NCI-H2196 treated with DMSO at 0.1 percent for 48 hours (cell line): ENCODE measurements at regions not wholly inside any gene's neighbourhood (a gene's known extent, or its start where the extent isn't known, plus 50 kb on each side); places are given as distances from the start of the nearest gene placed in this dataset.

Experiments
- DNase-seq: peaks from one replicate; lab custom pipeline; 2025; ENCODE audit not compliant: unreplicated experiment; lab: John Stamatoyannopoulos, UW

DNA sequence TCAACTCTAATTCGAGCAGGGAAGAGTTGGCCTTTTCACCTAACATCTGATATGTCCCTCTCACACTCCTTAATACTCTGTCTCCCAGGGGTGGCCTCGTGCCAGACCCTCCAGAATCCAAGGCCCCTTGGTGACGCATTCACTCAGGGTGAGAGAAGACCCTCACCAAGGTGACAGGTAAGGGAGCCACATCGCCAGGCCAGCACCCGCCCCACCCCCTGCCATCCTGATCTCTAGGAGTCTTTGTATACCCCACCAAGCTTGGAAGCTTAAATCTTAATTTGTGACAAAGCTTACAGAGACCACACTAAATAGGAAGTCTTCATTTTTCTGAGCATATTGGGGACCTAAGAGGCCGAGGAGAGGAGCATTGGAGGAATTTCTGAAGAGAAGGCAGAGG lies 286.1 kb downstream of the IRF8 start:
- no peak for DNase-seq

DNA sequence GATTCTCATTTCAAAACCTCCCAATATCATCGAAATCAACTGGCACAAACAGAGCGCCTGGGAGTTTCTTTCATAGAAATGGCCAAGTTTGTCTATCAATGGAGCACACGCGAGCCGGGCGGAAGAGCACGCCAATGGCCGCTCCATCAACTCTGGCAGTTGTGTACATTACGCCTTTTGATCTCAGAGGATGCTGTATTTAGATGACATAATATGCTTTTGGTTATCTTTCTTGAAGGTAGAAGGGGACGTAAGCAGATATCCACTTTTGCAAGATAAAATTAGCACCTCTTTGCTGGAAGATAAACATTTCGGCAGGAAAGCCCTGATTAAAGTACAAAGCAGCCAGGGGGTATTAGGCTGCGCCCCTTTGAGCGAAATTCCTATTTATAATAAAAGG lies 287.4 kb downstream of the IRF8 start:
- DNase-seq = no peak

DNA sequence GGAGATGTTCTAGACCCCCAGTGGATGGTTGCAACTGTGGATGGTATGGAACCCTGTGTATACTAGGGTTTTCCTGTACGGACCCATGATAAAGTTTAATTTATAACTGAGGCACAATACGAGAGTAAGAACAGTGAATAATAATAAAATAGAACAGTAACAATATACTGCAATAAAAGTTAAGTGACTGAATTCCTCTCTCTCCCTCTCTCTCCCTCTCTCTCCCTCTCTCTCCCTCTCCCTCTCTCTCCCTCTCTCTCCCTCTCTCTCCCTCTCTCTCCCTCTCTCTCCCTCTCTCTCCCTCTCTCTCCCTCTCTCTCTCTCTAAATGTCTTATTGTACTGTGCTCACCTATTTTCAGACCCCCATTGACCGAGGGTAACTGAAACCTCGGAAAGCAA lies 291.0 kb downstream of the IRF8 start:
- no peak for DNase-seq

GRCh38 chr16:86191663-86192062 lies 292.7 kb downstream of the IRF8 start:
- DNase-seq = no peak

DNA sequence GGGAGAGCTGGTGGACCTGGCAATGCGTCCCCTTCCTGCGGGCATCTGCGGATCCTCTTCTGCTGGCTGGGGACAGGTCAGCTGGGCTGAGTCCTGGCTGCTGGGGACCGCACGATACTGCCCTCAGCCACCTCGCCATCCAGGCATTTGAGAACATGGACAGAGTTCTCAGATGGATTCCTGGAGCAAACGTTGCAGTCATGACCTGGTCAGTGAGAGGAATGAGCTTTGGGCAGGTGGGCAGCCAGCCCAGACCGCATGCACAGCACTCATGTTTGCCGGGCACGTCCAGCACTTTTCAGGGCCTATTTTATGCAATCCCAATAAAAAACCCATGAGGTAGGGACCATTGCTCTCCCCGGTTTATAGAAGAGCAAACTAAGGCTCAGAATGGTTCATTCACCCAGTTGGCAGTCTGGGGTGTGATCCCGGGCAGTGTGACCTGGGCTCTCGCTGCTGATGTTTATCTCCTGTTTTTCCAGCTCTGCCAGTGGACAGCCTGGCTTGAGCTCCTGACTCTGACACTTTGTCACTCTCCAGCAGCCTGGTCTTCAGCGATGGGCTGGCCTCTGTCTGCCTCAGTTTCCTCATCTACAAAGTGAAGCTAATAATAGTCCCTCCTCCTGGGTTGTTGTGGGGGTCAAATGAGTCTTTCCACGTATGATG lies 294.7 kb downstream of the IRF8 start:
- DNase-seq = no peak

GRCh38 chr16:86195863-86196630 lies 297.1 kb downstream of the IRF8 start:
- no peak for DNase-seq

GRCh38 chr16:86196687-86197391 lies 297.9 kb downstream of the IRF8 start:
- no peak for DNase-seq

DNA sequence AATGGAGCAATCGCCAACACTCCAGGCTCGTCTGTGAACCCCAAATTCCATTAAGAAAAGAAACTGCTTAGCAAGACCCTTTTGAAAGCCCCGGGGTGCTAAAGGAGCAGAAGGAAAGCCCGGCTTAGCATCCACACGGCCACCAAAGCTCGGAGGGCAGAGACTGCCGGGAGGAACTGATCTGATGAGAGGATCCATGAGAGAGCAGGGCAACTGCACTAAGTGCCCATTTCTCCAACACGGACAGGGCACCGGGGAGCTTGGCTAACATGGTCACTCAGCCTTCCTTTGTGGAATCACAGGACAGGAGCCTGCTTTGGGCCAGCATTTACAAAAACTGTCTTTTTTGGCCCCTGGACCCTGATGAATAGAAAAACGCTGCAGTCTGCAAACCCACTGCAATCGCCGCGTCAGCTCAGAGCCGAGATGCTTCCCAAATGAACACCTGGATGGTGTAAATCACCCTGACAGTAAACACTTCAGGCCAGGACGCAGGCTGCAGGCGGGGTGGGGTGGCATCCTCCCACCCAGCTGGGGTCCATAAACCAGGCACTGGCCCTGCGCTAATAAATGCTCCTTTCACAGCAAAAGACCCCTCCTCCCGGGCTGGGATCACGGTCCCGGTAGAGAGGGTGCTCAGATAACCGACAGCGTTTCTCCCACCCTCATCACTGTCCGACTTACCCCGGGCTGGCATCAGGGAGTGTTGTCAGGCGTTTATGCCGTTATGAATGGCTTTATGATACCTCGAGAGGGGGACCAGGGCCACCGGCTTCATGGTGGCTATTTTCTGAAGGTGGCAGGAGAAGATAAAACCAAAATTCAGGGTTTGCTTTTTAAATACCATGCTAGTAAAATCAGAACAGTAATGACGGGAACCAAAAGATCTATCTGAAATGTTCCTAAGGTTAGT lies 299.5 kb downstream of the IRF8 start:
- DNase-seq = no peak

DNA sequence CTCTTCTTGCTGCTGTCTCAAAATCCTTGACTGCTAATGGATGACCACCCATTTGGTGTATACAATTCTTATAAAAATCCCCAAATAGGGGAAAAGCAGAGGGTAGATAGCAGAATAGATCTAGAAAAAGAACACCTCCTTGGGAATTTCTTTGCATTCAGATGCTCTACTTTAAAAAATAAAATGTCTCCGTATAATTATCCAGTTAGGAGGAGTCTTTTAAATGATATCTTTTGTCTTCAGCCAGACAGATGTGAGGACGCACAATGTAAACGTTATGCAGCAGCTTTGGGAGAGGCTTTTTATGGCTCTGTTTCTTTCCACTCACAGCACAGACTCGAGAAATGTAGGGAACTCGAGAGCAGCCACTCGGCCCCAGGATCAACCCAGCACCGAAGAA lies 300.2 kb downstream of the IRF8 start:
- no peak for DNase-seq

DNA sequence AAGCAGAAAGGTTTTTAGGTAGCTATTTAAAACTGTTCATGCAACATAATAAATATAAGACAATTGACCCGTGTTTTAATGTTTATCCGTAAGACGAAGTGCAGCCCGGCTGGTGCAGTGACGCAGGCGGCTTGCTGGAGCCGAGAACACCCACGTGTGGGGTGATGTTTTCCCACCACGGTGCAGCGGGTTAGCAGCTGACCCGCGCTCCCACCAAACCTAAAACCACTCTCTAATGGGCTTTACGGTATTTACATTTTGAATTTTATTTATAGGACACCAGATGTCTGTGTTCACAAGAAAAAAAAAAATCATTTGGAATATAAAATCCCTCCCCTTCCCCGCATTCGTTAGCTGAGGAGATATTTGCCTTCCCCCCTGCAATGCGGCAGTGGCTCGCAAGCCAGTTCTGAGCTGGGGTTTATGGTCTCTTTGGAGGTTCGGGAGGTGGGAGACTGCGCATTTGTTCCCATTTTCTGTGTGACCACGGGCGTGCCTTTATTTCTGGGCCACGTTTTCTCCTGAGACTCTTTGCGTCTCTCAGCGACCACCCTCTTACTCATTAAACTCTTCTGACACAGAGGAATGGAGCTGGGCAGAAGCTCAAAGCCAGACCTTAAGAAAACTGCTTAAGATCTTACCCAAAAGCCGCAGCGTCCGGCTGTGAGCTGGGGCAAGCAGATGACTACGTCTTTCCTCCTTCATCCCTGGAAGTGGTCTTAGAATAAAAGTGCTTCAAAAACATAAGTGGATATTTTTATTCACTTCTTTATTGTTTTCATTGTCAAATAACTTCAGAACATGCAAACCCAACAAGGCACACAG lies 301.1 kb downstream of the IRF8 start:
- DNase-seq = no peak

- DNase-seq = no peak
Observed at GRCh38 chr16:86200722-86201121, 301.8 kb downstream of the IRF8 start.

GRCh38 chr16:86201746-86202145 lies 302.8 kb downstream of the IRF8 start:
- no peak for DNase-seq

DNA sequence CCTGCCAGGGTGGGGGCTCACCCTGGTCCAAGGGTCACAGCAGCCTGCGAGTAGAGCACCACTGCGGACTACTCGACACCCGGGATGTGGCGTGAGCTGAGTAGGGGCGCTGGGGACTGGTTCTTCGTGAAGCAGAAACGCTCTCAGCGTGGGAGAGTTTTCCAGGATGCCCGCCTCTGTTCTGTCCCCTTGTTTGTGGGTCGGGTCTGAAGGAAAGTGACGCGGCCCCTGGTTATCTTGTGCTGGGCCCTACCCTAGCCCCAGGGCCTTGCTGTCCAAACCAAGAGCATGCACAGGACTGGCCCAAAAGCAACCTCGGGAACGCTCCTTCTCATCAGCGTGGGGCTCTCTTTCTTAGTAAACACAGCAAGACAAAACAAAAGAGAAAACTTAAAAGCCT lies 303.3 kb downstream of the IRF8 start:
- no peak for DNase-seq

DNA sequence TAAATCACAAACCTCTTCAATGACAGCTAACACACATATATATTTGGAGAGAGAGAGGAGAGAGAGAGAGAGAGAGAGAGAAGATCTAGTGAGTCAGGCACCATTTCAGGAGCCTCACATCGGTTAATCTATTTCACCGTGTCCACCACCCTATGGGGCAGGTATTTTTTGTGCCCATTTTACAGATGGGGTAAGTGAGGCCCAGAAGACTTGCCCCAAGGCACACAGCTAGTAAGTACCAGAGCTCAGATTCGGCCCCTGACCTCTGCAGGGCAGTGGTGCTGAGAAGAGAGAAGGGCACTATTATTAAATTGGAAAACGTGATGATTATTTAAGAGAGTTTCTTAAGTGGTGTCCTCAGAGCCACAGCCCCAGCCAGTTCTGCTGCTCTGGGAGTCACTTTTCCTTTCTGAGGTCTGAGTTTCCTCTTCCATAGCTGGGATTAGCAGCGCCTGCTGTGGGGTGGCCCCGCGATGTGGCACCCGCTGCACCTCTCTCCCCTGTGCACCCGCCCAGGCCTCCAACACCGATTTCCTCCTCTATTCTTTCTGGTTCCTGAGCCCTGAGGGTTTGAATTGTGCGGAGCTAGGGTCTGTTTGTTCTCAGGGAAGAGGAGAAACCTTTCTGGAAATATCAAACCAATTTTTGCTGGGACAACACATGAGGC lies 303.9 kb downstream of the IRF8 start:
- DNase-seq = no peak

GRCh38 chr16:86203557-86204275 lies 304.8 kb downstream of the IRF8 start:
- DNase-seq = no peak

DNA sequence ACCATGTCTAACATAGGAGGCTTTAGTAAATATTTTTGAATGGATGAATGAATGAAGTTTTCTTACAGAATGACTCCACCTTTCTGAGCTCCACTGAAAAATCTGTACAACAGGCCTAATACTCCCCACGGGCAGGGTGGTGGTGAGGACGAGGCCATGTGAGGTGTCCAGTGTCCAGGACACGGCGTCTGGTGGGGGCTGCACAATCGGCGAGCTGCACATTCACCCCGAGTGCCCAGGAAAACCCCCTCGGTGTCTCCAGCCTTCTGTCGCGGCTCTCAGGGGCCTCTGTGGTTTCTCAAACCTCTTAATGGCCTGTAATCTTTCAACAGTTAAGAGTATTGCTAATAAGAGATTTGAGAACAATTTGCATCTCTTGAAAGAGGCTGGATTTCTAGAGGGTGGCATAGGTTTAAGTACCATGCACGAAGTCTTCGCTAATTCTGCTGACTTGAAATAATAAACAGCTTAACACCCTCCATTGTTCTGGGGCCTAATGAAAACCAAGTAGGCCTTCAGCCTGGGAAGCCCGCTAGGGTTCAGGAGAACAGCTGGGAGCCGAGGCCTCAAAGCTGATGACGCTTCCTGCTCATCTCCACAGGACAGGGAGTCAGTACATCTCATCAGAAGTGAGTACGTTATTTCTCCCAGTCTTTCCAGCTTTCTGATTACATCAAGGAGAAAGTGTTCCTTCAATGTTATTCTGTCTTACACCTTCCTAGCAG lies 304.6 kb upstream of the FOXF1 start:
- no peak for DNase-seq

DNA sequence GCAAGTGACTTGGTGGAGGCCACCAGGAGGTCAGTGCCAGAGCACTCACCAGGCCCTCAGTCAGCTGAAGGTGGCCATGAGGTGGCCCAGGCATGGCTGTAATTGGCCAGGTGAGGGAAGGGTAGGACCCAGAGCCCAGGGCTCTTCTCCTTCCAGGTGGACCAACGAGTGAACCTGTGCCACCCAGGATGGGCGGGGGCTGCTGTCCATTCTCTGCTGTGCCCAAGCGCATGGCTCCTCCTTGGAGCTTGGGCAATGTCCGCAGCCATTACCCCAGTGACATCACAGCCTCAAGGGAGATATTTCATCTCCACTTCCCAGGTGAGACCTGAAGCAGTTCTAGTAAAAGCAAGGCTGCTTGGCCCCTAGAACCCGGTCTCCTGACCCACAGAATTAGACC lies 303.0 kb upstream of the FOXF1 start:
- DNase-seq = no peak

DNA sequence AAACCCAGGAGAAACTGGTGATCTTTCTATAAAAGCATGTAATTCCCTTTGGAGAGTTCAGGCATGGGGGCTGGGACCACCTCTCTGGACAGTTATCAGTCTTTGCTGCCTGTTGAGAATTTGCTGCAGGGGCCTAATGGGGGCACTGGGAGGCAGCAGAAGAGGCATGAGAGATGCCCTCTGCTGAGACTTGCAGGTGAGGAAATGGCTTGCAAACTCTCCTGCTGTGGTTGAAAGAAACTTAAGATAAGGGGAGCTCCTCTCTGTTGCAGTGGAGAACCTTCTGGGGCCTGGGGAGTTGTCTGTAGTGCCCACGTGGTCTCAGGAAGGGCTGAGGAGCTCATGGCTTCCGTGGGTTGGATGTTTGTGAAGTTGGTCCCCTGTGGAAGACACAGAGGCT lies 301.1 kb upstream of the FOXF1 start:
- DNase-seq = no peak
